ENCODE measurements at regions not wholly inside any gene's neighbourhood (a gene's known extent, or its start where the extent isn't known, plus 50 kb on each side); places are given as distances from the start of the nearest gene placed in this dataset.

DNA sequence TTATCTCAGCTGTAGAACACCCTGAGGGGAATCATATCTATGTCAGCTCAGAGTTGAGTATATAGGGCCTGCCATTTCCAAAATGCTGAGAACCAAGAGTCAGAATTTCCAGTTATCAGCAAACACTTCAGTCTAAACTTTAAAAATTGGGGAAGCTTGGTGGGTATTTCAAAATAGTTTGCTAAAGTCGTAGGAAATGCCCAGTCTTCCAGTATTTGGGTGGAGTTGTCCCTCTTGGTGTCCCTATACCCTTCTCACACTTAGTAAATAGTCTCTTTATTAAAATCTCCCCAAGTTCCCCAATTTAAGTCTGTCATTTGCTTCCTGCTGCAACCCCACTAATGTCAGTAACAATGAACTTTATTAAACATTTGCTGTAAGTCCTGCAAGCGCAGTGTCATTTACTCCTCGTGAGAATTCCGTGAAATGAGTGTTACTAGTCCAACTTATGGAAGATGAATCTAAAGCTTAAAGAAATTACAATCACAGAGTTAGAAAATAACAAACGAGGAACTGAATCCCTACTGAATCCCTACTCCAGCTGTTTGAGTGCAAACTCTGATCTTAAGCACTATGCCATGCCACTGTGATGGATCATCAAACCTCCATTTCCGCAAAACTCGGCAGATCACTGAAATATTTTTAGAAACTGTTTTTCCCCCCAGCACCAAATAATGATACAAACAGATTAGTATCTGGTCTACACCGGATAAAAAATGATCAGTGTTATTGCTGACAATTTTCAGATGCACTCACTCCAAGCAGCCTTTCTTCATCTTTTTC, 341.7 kb upstream of the PROK2 start:
- Histone ChIP-seq H3K9me3 (ENCODE audit: control insufficient read depth, insufficient read depth, low read length) (no peaks in the 10 kb centered on the region), H3K36me3 (ENCODE audit: insufficient read depth, low read length) (no peaks in the 10 kb centered on the region), H3K4me1 (ENCODE audit: insufficient read depth, low read length) (no peaks in the 10 kb centered on the region), H3K9ac (ENCODE audit: low read depth, low read length) (no peak overlapping the region)

DNA sequence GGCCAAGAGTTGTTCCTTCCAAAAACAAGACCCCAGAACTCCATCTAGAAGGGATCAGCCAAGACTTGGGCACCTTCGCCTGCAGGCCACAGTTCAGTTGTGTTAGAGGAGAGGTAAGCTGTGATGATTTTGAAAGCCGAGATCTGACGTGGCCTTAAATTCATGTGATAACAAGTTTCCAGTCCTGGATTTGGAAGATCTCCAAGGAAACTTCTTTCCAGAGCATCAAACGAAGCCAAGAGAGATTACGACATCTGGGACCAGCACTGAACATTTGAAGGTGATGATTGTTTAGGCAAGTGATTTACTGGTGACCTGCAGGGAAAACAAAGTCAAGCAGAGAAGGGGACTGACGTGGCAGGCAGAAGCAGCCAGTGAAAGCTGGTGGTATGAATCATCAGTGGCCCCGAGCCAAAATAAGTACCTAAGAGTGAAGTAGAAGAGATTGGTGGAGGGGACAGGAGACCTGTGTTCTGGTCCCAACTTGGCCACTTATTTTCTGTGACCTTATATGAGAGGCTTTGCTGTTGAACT, 339.0 kb upstream of the PROK2 start:
- no peak overlapping the region for H3K9ac ChIP-seq (ENCODE audit: low read depth, low read length)
- no peaks in the 10 kb centered on the region for H3K4me1 ChIP-seq (ENCODE audit: insufficient read depth, low read length)
- H3K36me3 ChIP-seq (ENCODE audit: insufficient read depth, low read length), result no peaks in the 10 kb centered on the region
- H3K9me3 ChIP-seq (ENCODE audit: control insufficient read depth, insufficient read depth, low read length), result no peaks in the 10 kb centered on the region

DNA sequence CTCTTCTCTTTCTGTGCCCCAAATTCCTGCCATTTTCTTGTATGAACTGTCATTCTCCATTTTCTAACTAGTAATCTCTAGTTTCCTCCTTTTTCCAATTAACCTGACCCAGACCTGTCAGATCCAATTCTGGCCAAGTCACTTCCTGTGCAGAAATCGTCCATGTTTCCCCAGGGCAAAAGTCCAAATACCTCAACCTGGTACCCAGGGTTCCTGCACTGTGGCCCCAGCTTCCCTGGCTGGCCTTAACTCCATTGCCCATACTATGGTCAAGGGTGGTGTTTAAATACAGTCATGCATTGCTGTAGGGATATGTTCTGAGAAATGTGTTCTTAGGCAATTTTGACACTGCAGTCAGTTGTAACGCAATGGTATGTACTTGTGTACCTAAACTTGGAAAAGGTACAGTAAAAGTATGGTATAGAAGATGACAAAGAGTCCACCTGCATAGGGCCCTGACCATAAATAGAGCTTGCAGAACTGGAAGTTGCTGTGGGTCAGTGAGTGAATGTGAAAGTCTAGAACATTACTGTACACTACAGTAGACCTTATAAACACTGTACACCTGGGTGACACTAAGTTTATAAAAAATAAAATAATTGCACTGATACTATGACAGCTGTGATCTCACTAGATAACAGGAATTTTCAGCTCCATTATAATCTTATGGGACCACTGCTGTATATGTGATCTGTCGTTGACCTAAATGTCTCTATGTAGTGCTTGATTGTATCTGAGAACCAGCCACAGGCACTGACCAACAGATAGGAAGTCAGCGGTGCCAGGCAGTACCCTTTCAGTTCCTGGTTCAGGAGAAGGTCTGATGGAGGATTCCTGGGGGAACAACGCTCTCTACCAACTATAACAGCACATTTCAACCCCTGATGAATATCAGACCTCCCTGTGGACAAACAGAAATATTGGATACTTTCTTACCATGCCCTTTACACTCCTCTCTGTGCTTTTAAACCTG, 336.1 kb upstream of the PROK2 start:
- Histone ChIP-seq H3K9me3 (ENCODE audit: control insufficient read depth, insufficient read depth, low read length) (no peaks in the 10 kb centered on the region), H3K4me1 (ENCODE audit: insufficient read depth, low read length) (no peaks in the 10 kb centered on the region), H3K9ac (ENCODE audit: low read depth, low read length) (no peak overlapping the region), H3K36me3 (ENCODE audit: insufficient read depth, low read length) (no peaks in the 10 kb centered on the region)

DNA sequence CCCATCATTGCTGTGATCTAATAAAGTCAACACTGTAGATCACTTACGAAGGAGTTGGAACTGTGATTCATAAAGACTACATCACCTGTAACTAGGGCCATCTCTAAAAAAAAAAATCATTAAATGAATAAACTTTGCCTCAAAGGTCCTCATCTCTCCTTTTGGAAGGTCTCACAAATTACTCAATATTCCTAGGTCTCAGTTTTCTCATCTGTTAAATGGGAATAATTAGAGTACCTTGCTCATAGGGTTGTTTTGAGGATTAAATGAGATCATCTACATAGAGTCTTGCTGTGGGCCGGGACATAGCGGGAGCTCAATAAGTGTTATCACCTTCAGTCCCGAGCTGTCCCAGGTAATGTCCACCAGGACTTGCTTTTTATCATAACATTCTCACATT, 335.1 kb upstream of the PROK2 start:
- no peaks in the 10 kb centered on the region for H3K9me3 ChIP-seq (ENCODE audit: control insufficient read depth, insufficient read depth, low read length)
- no peak overlapping the region for H3K9ac ChIP-seq (ENCODE audit: low read depth, low read length)
- no peaks in the 10 kb centered on the region for H3K4me1 ChIP-seq (ENCODE audit: insufficient read depth, low read length)
- no peaks in the 10 kb centered on the region for H3K36me3 ChIP-seq (ENCODE audit: insufficient read depth, low read length)

DNA sequence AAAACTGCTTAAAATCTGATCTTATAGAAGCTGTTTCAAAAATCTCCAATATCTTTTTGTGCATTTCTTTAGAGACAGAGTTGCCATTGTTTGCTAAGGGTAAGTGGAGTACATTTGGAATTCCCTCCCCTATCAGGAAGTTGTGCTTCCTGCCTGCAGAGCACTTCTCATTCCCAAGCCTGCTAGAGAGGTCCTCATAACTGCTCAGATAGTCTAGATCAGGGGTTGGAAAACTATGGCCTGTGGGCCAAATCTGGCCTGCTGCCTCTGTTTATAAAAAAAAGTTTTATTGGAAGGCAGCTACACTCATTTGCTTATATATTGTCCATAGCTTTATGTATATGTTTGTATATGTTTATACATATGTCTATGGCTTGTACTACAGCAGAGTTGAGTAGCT, 333.7 kb upstream of the PROK2 start:
- Histone ChIP-seq H3K9ac (ENCODE audit: low read depth, low read length) (no peak overlapping the region), H3K4me1 (ENCODE audit: insufficient read depth, low read length) (no peaks in the 10 kb centered on the region), H3K36me3 (ENCODE audit: insufficient read depth, low read length) (no peaks in the 10 kb centered on the region), H3K9me3 (ENCODE audit: control insufficient read depth, insufficient read depth, low read length) (no peaks in the 10 kb centered on the region)

DNA sequence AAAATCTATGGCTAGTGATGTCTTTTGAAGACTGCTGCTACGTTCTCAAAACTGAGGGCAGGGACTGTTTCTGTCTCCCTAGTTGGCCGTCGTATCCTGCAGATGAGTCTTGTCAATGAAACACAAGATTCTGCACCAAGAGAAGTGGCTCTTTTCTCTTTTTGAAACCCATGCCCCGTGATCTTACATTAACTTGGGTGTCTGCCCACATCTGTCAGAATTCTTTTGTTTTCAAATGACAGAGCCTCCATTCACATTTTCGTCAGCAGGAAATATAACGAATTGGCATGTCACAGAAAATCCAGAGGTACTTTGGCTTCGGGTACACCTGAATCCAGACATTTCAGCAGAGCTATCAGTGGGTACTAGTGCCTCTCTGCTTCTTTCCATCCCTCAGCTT, 331.3 kb upstream of the PROK2 start:
- Histone ChIP-seq H3K9ac (ENCODE audit: low read depth, low read length) (no peak overlapping the region), H3K36me3 (ENCODE audit: insufficient read depth, low read length) (no peaks in the 10 kb centered on the region), H3K4me1 (ENCODE audit: insufficient read depth, low read length) (no peaks in the 10 kb centered on the region), H3K9me3 (ENCODE audit: control insufficient read depth, insufficient read depth, low read length) (no peaks in the 10 kb centered on the region)

DNA sequence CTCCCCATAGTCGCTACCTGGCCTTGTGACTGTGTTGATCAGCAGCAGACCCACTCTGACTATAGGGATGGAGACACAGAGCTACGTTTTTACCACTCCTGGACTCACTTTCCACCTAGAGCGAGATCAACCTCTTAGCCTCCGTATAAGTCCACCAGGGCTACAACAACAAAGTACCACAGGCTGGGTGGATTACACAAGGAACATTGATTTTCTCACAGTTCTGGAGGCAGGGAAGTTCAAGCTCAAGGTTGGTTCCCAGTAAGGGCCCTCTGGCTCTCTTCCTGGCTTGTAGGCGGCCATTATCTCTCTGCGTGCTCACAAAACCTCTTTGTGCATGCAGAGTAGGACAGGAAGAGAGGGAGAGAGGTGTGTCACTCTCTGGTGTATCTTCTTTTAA, 330.4 kb upstream of the PROK2 start:
- H3K36me3 ChIP-seq (ENCODE audit: insufficient read depth, low read length), result no peaks in the 10 kb centered on the region
- H3K9ac ChIP-seq (ENCODE audit: low read depth, low read length), result no peak overlapping the region
- no peaks in the 10 kb centered on the region for H3K4me1 ChIP-seq (ENCODE audit: insufficient read depth, low read length)
- no peaks in the 10 kb centered on the region for H3K9me3 ChIP-seq (ENCODE audit: control insufficient read depth, insufficient read depth, low read length)

DNA sequence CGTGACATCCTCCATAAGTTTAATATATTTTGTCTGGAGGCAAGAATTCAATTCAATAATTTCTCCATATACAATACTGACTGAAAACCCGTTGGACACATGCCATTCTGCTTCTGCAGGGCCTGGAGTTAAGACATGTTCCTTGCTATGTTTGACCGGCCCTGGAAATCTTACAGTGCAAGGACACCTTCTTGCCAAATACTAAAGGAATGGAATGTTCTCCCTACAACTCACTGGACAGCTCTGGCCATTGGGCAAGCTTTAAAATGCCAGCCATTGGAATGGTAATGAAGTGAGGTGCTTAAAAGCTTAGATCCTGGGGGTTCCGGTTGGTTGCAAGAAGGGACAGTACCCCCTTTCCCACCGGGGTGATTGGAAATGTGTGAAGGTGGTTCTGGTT, 329.8 kb upstream of the PROK2 start:
- H3K9me3 ChIP-seq (ENCODE audit: control insufficient read depth, insufficient read depth, low read length), result no peaks in the 10 kb centered on the region
- no peaks in the 10 kb centered on the region for H3K4me1 ChIP-seq (ENCODE audit: insufficient read depth, low read length)
- no peaks in the 10 kb centered on the region for H3K36me3 ChIP-seq (ENCODE audit: insufficient read depth, low read length)
- H3K9ac ChIP-seq (ENCODE audit: low read depth, low read length), result no peak overlapping the region

DNA sequence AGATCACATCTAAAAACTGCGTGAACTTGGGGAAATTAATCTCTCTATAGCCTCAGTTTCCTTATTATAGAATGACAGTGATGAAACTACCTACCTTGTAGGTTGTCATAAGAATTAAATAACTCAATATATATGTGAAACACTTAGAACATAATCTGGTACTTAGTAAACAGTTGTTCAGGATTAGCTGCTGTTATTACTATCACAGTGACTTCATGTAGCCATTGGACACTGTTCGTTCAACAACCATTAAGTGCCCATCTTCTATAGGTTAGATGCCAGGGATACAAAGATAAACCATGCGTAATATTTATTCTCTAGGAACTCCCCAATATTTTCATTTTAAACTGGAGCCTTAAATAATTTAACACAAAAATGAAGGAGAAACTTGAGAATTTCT, 329.0 kb upstream of the PROK2 start:
- Histone ChIP-seq H3K4me1 (ENCODE audit: insufficient read depth, low read length) (no peaks in the 10 kb centered on the region), H3K9ac (ENCODE audit: low read depth, low read length) (no peak overlapping the region), H3K9me3 (ENCODE audit: control insufficient read depth, insufficient read depth, low read length) (no peaks in the 10 kb centered on the region), H3K36me3 (ENCODE audit: insufficient read depth, low read length) (no peaks in the 10 kb centered on the region)

DNA sequence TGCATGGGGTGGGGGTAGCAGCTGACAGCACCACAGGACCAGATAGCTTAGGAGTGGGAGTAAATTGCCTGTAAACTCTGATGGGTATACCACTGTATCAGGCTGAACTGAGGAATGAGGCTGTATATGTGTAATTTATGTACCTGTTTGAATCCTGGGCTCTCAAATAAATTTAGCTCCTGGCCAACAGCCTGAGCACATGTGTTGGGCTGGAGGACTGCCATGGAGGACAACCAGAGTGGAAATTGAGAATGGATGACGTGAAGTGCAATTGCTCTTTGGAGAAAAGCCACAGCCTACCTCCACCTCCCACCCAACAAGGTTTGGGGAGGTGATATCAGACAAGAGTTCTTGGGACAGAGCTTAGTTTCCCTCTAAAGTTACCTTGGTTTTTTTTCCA, 328.6 kb upstream of the PROK2 start:
- Histone ChIP-seq H3K4me1 (ENCODE audit: insufficient read depth, low read length) (no peaks in the 10 kb centered on the region), H3K9me3 (ENCODE audit: control insufficient read depth, insufficient read depth, low read length) (no peaks in the 10 kb centered on the region), H3K36me3 (ENCODE audit: insufficient read depth, low read length) (no peaks in the 10 kb centered on the region), H3K9ac (ENCODE audit: low read depth, low read length) (no peak overlapping the region)

DNA sequence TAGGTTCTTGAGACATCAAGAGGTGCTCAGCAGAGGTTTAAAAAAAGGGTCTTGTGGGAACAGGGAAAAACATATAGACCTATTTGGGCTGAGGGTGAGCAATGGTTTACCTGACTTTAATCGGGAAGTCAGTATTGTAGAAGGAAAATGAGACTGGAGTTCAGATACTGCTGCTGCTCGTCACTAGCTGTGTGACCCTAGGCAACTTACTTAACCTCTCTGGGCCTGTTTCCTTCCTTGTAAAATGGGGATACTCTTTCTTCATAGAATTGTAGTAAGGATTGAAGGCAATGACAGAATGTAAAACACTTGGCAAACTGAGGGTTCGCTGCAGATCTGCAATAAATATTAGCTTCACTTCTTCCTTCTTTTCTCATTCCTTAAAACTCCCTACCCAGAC, 327.5 kb upstream of the PROK2 start:
- no peak overlapping the region for H3K9ac ChIP-seq (ENCODE audit: low read depth, low read length)
- H3K36me3 ChIP-seq (ENCODE audit: insufficient read depth, low read length), result no peaks in the 10 kb centered on the region
- no peaks in the 10 kb centered on the region for H3K9me3 ChIP-seq (ENCODE audit: control insufficient read depth, insufficient read depth, low read length)
- no peaks in the 10 kb centered on the region for H3K4me1 ChIP-seq (ENCODE audit: insufficient read depth, low read length)

DNA sequence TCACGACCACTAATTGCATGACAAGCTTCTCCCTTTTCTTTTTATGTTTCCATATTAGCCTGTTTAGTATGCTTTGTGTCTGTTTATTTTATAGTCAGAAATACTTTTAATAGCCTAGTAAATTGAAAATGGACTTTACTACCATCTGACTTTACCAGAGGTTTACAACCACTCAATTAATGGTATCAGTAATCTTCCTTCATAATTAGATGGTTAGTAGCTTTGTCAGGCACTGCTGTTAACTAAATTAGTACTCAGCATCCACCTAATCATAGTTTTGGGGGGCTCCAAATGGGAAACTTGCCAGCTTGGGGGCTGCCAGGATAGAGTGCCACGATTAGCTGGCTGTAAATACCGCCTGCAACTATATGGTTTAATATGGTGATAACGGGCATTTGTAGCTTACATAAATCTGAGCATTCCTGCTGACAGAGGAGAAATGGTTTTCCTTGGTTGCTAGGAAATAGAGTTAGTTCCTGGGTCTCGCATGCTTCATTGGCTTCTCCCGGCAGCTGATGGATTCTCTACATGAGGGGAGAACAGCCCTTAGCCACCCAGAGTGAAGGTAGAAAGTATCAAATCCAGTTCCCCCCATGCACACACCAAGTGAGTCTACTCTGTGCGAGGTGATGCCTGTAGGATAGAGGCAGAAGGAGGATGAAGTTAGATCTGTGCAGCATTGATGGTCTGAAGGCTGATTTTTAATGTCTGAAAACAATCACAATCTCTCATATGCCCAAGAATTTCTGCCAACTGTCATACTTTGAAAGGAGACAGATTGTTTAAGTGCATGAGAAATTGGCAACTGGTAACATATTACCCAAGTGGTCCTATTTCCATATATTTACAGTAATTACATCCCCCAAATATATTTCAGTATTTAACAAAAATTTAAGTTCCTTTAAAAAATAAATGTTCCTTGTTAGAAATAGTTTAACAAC, 326.6 kb upstream of the PROK2 start:
- H3K9ac ChIP-seq (ENCODE audit: low read depth, low read length), result no peak overlapping the region
- H3K36me3 ChIP-seq (ENCODE audit: insufficient read depth, low read length), result no peaks in the 10 kb centered on the region
- no peaks in the 10 kb centered on the region for H3K9me3 ChIP-seq (ENCODE audit: control insufficient read depth, insufficient read depth, low read length)
- no peaks in the 10 kb centered on the region for H3K4me1 ChIP-seq (ENCODE audit: insufficient read depth, low read length)

DNA sequence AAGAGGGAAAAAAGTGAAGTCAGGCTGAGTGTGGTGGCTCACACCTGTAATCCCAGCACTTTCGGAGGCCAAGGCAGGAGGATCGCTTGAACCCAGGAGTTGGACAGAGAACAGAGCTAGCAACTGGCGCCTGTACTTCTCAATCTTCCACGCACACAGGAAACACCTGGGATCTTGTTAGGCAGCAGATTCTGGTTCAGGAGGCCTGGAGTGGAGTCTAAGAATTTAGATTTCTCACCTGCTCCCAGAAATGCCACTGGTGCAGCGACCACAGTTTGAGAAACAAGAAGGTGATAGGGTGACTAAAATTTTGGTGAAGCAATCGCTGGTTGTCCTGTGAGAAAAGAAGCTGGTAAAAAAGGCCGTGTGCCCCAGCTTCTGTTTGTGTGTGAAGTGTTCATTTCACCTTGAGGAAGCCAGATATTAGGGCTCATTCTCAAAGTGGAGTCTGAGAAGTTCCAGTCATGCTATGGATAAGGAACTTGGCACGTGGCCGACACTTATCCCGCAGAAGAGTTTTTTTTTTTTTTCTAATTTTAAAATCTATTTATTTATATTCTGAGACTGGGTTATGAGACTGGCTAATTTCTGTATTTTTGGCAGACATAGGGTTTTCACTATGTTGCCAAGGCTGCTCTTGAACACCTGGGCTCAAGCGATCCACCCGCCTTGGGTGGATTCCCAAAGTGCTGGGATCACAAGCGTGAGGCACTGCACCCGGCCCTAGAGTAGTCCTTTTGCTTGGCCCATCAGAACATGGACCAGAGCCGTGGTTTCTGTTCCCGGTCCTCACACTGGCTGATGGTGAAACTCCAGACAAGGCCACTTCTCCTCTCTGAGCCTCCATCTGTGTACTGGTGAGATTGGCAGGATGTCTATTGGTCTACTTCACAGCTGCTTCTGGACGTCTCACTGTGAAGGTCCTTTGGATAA, 324.6 kb upstream of the PROK2 start:
- H3K9me3 ChIP-seq (ENCODE audit: control insufficient read depth, insufficient read depth, low read length), result no peaks in the 10 kb centered on the region
- no peaks in the 10 kb centered on the region for H3K36me3 ChIP-seq (ENCODE audit: insufficient read depth, low read length)
- no peak overlapping the region for H3K9ac ChIP-seq (ENCODE audit: low read depth, low read length)

More for the DNA sequence above, 324.6 kb upstream of the PROK2 start:
- H3K4me1 ChIP-seq (ENCODE audit: insufficient read depth, low read length), result no peaks in the 10 kb centered on the region
